RWPE2 (cell line): ENCODE measurements at regions not wholly inside any gene's neighbourhood (a gene's known extent, or its start where the extent isn't known, plus 50 kb on each side); places are given as distances from the start of the nearest gene placed in this dataset.
A peak's percentile ranks its signal among the peaks of the same experiment; 100 is the strongest.

Source experiments
- ATAC-seq: fragments of 200-7000 bp; cut with Tn5 transposase; 3 replicates; pipeline ENCODE4 v1.9.1; 2021; ENCODE audit warnings: low read depth
- DNase-seq: peaks from one replicate; pipeline ENCODE4 v3.0.0-alpha.2; 2020; ENCODE audit warnings: low spot score
- H3K27ac ChIP-seq: fragments of 450-650 bp; 2 replicates; pipeline ENCODE4 v1.5.1; 2017; ENCODE audit warnings: mild to moderate bottlenecking; ENCODE audit not compliant: poor library complexity, severe bottlenecking
- H3K27me3 ChIP-seq: fragments of 250-450 bp; sonication (Bioruptor Pico); 2 replicates; pipeline ENCODE4 v1.5.1; 2021; ENCODE audit warnings: mild to moderate bottlenecking, moderate library complexity; ENCODE audit not compliant: insufficient read depth, poor library complexity, severe bottlenecking
- H3K36me3 ChIP-seq: fragments of 250-450 bp; sonication (Bioruptor Pico); 2 replicates; pipeline ENCODE4 v1.5.1; 2020; ENCODE audit warnings: low read depth, mild to moderate bottlenecking, moderate library complexity
- H3K4me1 ChIP-seq: fragments of 250-450 bp; sonication (Bioruptor Pico); 2 replicates; pipeline ENCODE4 v1.5.1; 2021; ENCODE audit warnings: mild to moderate bottlenecking, moderate library complexity; ENCODE audit not compliant: insufficient read depth, poor library complexity, severe bottlenecking
- H3K4me3 ChIP-seq: fragments of 250-450 bp; sonication (Bioruptor Pico); 2 replicates; pipeline ENCODE4 v1.5.1; 2021; ENCODE audit warnings: mild to moderate bottlenecking, moderate library complexity; ENCODE audit not compliant: severe bottlenecking
- H3K9me3 ChIP-seq: fragments of 250-450 bp; sonication (Bioruptor Pico); 2 replicates; pipeline ENCODE4 v1.5.1; 2021; ENCODE audit warnings: mild to moderate bottlenecking, moderate library complexity; ENCODE audit not compliant: severe bottlenecking
- TF ChIP-seq, protein P1 (sequence below): fragments of 450-650 bp; IDR thresholded peaks from one replicate; pipeline ENCODE4 v1.5.1; 2017; ENCODE audit warnings: mild to moderate bottlenecking, moderate library complexity; ENCODE audit not compliant: poor library complexity, severe bottlenecking

DNA sequence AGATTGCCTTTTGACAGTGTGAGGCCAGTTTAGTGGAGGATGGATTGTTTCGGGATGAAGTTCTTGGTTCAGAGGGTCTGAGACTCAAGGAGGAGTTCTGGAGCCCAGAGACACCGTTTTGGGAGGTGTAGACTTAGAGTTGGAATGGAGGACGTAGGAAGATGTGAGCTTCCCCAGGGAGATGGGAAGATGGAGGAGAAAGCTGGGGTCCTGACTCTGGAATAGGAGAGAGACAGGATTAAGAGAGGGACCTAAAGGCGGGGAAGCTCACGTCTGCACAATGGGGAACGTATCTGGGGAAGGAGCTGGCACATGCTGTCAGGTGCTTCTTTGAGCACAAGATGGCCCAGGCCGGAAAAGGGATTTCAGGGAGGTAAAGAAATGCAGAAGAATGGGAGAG, 71.3 kb upstream of the CLDN5 start:
- Histone ChIP-seq H3K4me1 (peaks cover 22% of the 10 kb centered on the region), H3K9me3 (no peaks in the 10 kb centered on the region), H3K27me3 (no peaks in the 10 kb centered on the region), H3K27ac (no peak overlapping the region), H3K36me3 (no peaks in the 10 kb centered on the region), H3K4me3 (no peak overlapping the region)
- TF ChIP-seq, protein P1, sequence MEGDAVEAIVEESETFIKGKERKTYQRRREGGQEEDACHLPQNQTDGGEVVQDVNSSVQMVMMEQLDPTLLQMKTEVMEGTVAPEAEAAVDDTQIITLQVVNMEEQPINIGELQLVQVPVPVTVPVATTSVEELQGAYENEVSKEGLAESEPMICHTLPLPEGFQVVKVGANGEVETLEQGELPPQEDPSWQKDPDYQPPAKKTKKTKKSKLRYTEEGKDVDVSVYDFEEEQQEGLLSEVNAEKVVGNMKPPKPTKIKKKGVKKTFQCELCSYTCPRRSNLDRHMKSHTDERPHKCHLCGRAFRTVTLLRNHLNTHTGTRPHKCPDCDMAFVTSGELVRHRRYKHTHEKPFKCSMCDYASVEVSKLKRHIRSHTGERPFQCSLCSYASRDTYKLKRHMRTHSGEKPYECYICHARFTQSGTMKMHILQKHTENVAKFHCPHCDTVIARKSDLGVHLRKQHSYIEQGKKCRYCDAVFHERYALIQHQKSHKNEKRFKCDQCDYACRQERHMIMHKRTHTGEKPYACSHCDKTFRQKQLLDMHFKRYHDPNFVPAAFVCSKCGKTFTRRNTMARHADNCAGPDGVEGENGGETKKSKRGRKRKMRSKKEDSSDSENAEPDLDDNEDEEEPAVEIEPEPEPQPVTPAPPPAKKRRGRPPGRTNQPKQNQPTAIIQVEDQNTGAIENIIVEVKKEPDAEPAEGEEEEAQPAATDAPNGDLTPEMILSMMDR: no peak
- ATAC-seq: no peak
- no peak for DNase-seq

DNA sequence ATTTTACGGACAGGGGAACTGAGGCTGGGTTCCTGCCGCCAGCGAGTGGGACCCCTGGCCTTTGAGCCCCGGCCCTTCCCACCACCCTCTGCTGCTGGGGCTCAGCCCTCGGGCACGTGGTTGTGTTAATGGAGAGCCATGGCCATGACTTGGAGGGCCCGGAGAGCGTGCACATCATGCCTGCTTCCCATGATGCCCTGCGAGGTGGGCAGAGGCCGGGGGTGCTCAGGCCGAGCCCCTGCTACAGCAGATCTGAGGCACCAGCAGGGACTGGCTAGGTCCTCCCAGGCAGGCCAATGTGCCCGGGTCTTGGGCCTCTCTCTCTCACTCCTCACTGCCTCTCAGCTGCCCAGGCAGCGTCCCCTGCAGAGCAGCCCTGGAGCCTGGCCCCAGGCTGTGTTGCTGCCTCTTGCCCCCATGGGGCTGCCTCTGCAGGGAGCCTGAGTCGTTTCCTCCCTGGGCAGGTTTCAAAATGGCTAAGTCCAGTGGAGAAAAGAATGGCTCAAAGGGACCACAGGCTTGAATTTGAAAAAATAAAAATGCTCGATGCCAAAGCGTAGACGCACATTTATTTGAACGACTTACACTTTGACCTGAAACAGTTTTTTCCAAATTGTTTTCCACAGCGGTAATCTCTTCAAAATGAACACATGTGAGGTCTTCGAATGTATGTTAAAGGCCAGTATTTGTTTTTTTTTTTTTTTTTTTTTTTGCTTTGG, 72.6 kb upstream of the CLDN5 start:
- no peak overlapping the region for H3K27ac ChIP-seq
- H3K27me3 ChIP-seq: no peaks in the 10 kb centered on the region
- no peak overlapping the region for H3K4me3 ChIP-seq
- H3K9me3 ChIP-seq: no peaks in the 10 kb centered on the region
- ATAC-seq (no peak), DNase-seq (no peak)
- H3K4me1 ChIP-seq: peaks cover 22% of the 10 kb centered on the region
- H3K36me3 ChIP-seq: no peaks in the 10 kb centered on the region
- TF ChIP-seq, protein P1: no peak

DNA sequence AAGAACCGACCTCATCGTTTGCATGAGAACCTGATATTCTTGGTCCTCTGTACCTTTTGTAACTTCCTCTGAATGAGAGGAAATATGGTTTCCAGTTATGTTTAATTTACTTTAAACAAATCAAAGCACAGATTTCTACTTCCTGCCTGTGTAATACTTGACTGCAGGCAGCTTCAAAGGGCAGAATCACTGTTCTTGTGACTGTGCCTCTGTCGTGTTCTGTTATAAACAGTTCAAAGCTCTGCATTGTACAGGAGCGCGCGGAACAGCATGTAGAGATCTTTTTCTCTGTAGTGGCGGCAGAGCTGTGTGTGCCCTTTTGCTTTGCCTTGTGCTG, 73.2 kb upstream of the CLDN5 start:
- Histone ChIP-seq H3K27me3 (no peaks in the 10 kb centered on the region), H3K9me3 (no peaks in the 10 kb centered on the region), H3K27ac (peak overlapping the region; percentile 4), H3K36me3 (no peaks in the 10 kb centered on the region), H3K4me3 (no peak overlapping the region), H3K4me1 (peaks cover 22% of the 10 kb centered on the region)
- ATAC-seq (no peak), DNase-seq (no peak)
- TF ChIP-seq, protein P1: no peak

- no peak overlapping the region for H3K4me3 ChIP-seq
- DNase-seq: no peak
These were observed 74.0 kb upstream of the CLDN5 start for GRCh38 chr22:19598054-19598855.

More at GRCh38 chr22:19598054-19598855, 74.0 kb upstream of the CLDN5 start:
- ATAC-seq: peak; percentile 90
- H3K27ac ChIP-seq: peak overlapping the region; percentile 4
- no peaks in the 10 kb centered on the region for H3K36me3 ChIP-seq
- H3K4me1 ChIP-seq: peaks cover 22% of the 10 kb centered on the region
- no peaks in the 10 kb centered on the region for H3K9me3 ChIP-seq
- TF ChIP-seq, protein P1: no peak
- no peaks in the 10 kb centered on the region for H3K27me3 ChIP-seq
